Kidney (tissue), 13 donors: ENCODE measurements at regions not wholly inside any gene's neighbourhood (a gene's known extent, or its start where the extent isn't known, plus 50 kb on each side); places are given as distances from the start of the nearest gene placed in this dataset.

ENCODE experiments used
- DNase-seq, 5 donors: peaks; one replicate each; pipeline ENCODE4 v3.0.0-alpha.2; 2013 to 2020
- FAIRE-seq: peaks from 2 replicates; lab custom pipeline; 2012; peaks lifted over from hg19 to GRCh38; lab: Jason Lieb, UNC
- H3K27ac ChIP-seq, 2 donors: one replicate each; pipeline ENCODE4 v1.7.0; 2013; ENCODE audit warnings: low read depth in 2 of 2, low read length in 2 of 2, inconsistent platforms in 1 of 2
- H3K27me3 ChIP-seq: one replicate; pipeline ENCODE4 v1.7.1; 2013; ENCODE audit warnings: low read length, inconsistent platforms; ENCODE audit not compliant: control insufficient read depth, insufficient read depth
- H3K36me3 ChIP-seq, 3 donors: one replicate each; pipeline versions ENCODE4 v1.7.0 to v1.7.1; 2013; ENCODE audit warnings: low read length in 3 of 3, control low read depth in 1 of 3, inconsistent platforms in 1 of 3; ENCODE audit not compliant: insufficient read depth in 3 of 3, control insufficient read depth in 2 of 3
- H3K4me1 ChIP-seq, 3 donors: one replicate each; pipeline versions ENCODE4 v1.7.0 to v1.7.1; 2013; ENCODE audit warnings: low read length in 3 of 3, inconsistent platforms in 1 of 3, low read depth in 1 of 3; ENCODE audit not compliant: control insufficient read depth in 2 of 3, insufficient read depth in 2 of 3
- H3K4me3 ChIP-seq, 3 donors: one replicate each; pipeline versions ENCODE4 v1.7.0 to v1.8.1; 2013; ENCODE audit warnings: low read length in 3 of 3, control low read depth in 1 of 3, inconsistent platforms in 1 of 3
- H3K9ac ChIP-seq, 3 donors: one replicate each; pipeline versions ENCODE4 v1.7.0 to v1.7.1; 2013; ENCODE audit warnings: low read length in 3 of 3, control low read depth in 1 of 3, inconsistent platforms in 1 of 3
- H3K9me3 ChIP-seq, 3 donors: one replicate each; pipeline versions ENCODE4 v1.7.0 to v1.7.1; 2013; ENCODE audit warnings: low read length in 3 of 3, control low read depth in 1 of 3, inconsistent platforms in 1 of 3; ENCODE audit not compliant: control insufficient read depth in 2 of 3, insufficient read depth in 1 of 3
- intact Hi-C: fragments of 100-400 bp; cut with DNase I; formaldehyde crosslinking; loops from one replicate; pipeline ENCODE4 v1.11.1; 2022
- TF ChIP-seq, protein P1 (sequence below): IDR thresholded peaks from 3 replicates; pipeline ENCODE4 v1.5.1; 2012; ENCODE audit warnings: mild to moderate bottlenecking, moderate library complexity, borderline replicate concordance; ENCODE audit not compliant: insufficient read depth; ENCODE audit errors: extremely low read depth
- donor health status: control.
- donor health status: control.
- donor health status: control.
- donor health status: control.
- donor health status: control.
- donor health status: DM: yes; HTN: yes; CAD: no.
- donor health status: Normal renal cell carcinoma (clear cell type).

- H3K4me1 ChIP-seq: peaks cover 0 to 7% (median 0%) of the 10 kb centered on the region in 3 donors
- intact Hi-C loops: no loop called here
- no peaks in the 10 kb centered on the region for H3K9me3 ChIP-seq
- no peak overlapping the region for H3K4me3 ChIP-seq
- peak in 1 of 5 donors; percentile 43 for DNase-seq
- no peak overlapping the region for H3K9ac ChIP-seq
- FAIRE-seq: no peak
- TF ChIP-seq, protein P1, sequence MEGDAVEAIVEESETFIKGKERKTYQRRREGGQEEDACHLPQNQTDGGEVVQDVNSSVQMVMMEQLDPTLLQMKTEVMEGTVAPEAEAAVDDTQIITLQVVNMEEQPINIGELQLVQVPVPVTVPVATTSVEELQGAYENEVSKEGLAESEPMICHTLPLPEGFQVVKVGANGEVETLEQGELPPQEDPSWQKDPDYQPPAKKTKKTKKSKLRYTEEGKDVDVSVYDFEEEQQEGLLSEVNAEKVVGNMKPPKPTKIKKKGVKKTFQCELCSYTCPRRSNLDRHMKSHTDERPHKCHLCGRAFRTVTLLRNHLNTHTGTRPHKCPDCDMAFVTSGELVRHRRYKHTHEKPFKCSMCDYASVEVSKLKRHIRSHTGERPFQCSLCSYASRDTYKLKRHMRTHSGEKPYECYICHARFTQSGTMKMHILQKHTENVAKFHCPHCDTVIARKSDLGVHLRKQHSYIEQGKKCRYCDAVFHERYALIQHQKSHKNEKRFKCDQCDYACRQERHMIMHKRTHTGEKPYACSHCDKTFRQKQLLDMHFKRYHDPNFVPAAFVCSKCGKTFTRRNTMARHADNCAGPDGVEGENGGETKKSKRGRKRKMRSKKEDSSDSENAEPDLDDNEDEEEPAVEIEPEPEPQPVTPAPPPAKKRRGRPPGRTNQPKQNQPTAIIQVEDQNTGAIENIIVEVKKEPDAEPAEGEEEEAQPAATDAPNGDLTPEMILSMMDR: no peak
- H3K36me3 ChIP-seq: no peaks in the 10 kb centered on the region
- H3K27me3 ChIP-seq: no peaks in the 10 kb centered on the region
- H3K27ac ChIP-seq: no peak overlapping the region
Observed at GRCh38 chr16:80079072-80079471, 461.7 kb upstream of the DYNLRB2 start.

DNA sequence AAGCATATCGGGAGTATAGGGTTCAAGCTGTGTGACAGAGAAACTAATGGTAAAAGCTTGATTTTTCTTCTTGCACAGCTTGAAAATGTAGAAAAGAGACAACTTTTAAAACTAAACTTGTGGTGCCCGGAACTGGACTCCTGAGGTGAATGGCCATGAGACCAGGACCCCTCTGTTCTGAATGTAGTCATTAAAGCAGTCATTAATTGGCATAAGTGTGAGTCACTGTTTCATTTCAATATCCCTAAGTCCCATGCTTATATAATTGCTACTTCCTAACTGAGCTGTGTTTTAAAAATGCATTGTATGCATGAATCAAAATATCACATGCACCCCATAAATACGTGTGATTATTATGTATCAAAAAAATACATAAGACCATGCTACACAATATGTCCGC is 463.1 kb upstream of the DYNLRB2 start:
- Histone ChIP-seq H3K27ac (no peak overlapping the region), H3K4me3 (no peak overlapping the region), H3K4me1 (peaks cover 0 to 7% (median 0%) of the 10 kb centered on the region in 3 donors), H3K27me3 (no peaks in the 10 kb centered on the region), H3K9ac (no peak overlapping the region), H3K36me3 (no peaks in the 10 kb centered on the region), H3K9me3 (no peaks in the 10 kb centered on the region)
- TF ChIP-seq, protein P1: no peak
- DNase-seq (no peak), FAIRE-seq (no peak)
- intact Hi-C loops: no loop called here

DNA sequence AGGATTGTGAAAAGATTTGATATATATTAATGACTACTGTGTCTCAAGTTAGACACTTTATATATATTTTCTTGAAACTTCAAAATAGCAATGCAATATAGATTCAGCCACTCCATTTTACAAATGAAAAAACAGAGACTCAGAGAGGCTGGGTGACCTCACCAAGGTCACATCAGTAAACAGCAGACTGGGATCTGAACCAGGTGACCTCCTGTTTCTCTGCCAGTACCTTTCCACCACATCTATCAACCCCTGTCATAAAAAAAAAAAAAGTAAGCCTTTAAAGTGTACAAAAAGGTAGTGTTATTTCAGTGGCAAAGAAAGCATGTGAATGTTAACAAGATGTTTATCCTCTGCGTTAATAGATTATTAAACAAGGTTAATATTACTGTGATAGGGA is 466.5 kb upstream of the DYNLRB2 start:
- H3K4me3 ChIP-seq: no peak overlapping the region
- no peaks in the 10 kb centered on the region for H3K9me3 ChIP-seq
- no peak for FAIRE-seq
- intact Hi-C loops: no loop called here
- no peaks in the 10 kb centered on the region for H3K4me1 ChIP-seq
- no peak overlapping the region for H3K9ac ChIP-seq
- TF ChIP-seq, protein P1: no peak
- H3K36me3 ChIP-seq: no peaks in the 10 kb centered on the region
- H3K27me3 ChIP-seq: no peaks in the 10 kb centered on the region
- H3K27ac ChIP-seq: peak overlapping the region in 1 of 2 donors; percentile 38
- no peak for DNase-seq

- Histone ChIP-seq H3K27me3 (no peaks in the 10 kb centered on the region), H3K9ac (no peak overlapping the region), H3K9me3 (no peaks in the 10 kb centered on the region), H3K4me3 (no peak overlapping the region), H3K4me1 (no peaks in the 10 kb centered on the region), H3K27ac (no peak overlapping the region), H3K36me3 (no peaks in the 10 kb centered on the region)
- intact Hi-C loops: no loop called here
- TF ChIP-seq, protein P1: no peak
- DNase-seq: no peak
- FAIRE-seq: no peak
Observed at GRCh38 chr16:80071964-80072456, 468.8 kb upstream of the DYNLRB2 start.
